GM19025 (cell line): ENCODE measurements at regions not wholly inside any gene's neighbourhood (a gene's known extent, or its start where the extent isn't known, plus 50 kb on each side); places are given as distances from the start of the nearest gene placed in this dataset.
"Not testable (repeated sequence)": the region's sequence is repeated elsewhere in the genome, so short reads cannot be mapped to it uniquely, and the experiment has no call there.

Experiments
- ATAC-seq: cut with Tn5 transposase; IDR thresholded peaks from one replicate; pipeline ENCODE4 v1.9.1; 2021; ENCODE audit warnings: mild to moderate bottlenecking, low read depth, moderate library complexity; ENCODE audit not compliant: unreplicated experiment

DNA sequence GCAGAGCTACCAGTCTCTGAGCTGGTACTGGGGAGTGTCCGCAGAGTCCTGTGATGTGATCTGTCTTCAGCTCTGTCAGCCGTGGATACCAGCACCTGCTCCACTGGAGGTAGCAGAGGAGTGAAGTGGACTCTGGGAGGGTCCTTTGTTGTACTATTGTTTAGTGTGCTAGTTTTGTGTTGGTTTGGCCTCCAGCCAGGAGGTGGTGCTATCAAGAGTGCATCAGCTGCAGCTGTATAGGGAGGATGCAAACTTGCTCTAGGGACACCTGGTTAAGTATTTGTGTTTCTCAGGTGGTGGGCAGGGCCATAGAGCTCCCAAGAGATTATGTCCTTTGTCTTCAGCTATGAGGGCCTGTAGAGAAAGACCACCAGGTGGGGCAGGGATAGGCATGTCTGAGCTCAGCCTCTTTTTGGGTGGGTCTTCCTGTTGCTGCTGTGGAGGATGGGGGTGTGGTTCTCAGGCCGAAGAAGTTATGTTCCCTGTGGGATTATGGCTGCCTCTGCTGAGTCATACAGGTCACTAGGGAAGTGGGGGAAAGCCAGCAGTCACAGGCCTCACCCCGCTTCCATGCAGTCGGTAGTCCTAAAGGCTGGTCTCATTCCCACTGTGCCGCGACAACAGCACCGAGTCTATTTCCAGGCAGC lies 443.2 kb upstream of the TBL1XR1 start:
- no peak for ATAC-seq

DNA sequence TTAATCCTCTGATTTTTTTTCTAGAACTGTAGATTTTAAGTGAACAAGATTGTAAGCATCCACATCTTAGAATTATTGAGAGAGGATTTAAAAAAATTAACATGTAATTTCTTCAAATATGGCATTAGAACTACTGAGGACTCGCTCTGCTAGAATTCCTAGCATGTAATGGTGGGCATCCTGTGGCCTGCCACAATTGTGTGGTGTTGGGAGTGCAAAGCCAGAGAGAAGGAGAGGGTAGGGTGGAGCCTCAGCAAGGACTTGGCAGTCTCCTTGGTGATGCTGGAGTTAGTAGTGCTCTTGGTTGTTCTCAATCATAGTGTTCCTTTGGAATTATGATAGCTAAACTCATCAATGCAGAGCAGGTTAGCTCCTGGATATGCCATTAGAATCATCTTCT lies 443.9 kb upstream of the TBL1XR1 start:
- ATAC-seq = no peak

DNA sequence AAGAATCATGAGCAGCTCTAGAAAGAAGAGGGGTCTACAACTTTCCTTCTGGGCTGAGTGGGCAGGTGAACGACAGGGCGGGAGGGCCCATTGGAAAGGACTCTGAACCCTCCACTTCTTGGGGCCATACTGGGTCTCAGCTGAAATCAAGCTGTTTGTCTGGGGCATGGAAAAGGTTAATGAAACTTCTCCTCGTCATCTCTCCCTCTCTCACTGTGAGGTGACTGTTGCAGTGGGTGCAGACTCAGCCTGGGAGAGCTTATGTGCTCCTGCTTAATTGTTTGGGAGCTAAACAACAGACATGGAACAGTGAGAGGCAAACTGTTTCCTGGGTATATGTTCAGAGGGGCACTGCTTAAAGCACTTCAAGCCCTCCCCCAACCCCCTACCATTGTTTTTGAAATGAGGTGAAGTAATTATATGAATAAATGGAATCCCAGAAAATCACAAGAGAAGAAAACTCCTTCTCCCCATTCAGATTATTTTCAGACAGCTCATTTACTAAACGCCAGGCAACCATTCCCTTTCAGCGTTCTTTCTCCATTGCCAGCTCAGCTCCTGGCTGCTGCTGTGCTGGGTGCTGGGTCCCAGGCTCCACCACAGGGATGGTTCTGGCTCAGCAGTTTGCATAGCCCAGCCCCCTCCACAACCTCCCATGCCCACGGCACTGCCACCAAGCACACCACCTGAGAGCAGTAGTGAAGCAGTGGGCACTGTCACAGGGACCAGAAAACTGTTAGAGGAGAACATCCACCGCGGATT lies 444.9 kb upstream of the TBL1XR1 start:
- ATAC-seq = no peak

DNA sequence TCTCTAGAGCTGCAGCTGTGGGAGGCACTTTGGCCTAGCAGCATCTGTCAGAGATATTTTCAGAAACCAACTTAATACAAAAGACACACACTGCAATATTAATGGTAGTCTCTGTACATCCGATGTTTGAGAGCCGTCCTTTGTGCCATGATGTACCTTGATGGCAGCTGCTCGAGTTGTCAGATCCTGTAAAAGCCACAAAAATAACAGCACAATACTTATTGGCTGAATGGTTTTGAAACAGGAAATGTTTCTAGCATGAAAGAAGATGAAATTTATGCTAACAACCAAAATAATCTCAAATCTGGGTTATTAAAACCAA lies 445.5 kb upstream of the TBL1XR1 start:
- ATAC-seq = no peak

DNA sequence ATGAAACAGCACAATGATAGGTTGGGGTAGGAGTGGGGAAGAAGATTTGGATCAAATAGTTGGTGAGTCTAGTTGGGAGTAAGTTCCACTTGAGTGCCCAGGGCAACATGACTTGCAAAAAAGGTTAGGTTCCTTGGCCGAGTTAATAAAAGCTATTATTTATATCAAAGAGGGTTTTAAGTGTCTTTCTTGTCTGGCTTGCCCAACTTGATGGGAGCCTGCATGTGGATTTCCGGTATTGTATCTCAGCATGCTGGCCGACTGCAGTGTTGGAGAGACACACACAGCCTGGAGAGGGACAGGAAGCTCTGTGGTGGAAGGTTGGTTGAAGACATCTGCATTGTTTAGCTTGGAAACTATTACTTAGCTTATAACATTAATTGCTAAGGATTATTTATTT lies 449.5 kb upstream of the TBL1XR1 start:
- no peak for ATAC-seq

DNA sequence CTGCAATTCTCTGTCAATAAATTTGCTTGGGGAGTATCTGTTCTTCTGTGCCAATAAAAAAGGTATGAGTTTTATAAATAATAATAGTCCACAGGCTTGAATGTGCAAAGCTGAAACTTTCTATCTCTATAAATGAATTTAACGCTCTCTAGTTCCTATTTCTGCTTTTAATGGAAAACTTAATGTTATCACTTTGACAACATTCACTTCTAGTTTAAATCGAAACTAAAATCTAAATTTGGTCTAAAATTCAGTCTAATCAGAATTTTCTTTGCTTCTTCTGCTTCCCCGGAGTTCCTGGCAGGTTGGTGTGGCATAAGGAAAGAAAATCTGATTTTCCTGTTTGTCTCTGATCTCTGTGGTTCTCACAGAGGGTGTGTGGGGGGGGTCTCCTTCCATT lies 450.1 kb upstream of the TBL1XR1 start:
- no peak for ATAC-seq

DNA sequence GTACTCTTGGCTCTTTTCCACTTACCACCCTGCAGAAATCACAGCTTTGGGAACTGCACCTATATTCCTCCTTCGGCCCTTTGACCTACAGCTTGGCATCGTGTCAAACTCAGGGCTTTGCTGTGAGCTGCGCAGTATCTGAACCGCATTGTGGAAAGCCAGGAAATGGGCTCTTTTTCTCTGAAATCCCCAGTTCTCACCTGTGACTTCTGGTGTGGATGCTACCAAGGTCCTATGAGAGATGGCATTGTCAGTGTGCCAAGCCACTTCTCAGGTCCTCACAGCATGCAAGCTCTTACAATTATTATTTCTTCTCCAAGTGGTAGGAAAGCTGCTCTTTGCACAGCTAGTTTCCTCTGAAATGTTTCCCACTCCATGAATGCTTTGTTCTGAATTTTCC lies 450.6 kb upstream of the TBL1XR1 start:
- ATAC-seq = no peak

DNA sequence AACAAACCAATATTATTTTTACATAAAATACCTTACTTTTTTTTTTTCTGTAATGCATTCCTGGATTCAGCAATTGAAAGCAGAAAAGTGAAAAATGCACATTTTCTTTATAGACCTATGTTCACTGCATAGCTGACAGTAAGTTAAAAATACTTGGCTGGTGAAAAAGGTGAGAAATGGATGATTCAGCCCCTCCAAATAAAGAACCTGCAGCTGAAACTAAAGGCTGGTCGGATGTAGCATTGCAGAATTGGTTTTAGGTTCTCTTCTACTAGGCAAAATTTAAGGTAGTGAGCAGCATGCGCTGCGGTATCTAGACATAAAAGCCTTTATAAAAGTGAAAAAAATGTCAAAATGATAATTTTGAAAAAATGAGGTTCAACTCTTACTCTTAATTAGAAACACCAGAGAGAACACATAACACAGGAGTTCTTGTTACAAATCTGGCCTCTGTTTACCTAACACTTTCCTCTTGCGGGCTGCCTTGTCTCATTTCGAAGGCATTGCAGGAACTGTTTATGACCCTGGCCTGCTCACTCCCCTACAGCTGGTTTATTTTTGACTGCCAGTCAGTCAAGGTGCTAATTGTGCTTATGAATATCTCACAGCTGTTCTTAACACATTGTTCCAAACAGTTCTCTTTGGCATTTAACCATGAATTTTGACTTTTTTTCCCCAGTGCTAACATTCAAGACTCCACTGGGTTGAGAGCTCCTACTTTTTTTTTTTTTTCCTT lies 455.4 kb upstream of the TBL1XR1 start:
- no peak for ATAC-seq

DNA sequence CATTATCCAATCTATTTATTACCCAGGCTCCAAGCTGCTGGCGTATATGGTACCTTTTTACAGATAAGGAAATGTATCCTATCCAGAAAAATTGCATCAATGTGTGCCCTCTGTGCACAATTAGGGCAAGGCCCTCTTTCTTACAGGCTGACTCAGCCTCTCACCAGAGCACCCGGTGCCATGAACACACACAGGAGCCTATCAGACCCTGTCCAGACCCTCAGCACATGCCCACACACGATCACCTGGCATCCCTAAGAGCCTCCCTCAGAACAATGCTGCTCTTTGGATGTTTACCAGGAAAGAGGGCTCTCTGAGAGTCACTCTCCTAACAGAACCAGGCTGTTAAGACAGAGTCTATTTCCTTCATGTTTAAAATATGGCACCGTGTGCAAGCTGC lies 460.0 kb upstream of the TBL1XR1 start:
- ATAC-seq = no peak

DNA sequence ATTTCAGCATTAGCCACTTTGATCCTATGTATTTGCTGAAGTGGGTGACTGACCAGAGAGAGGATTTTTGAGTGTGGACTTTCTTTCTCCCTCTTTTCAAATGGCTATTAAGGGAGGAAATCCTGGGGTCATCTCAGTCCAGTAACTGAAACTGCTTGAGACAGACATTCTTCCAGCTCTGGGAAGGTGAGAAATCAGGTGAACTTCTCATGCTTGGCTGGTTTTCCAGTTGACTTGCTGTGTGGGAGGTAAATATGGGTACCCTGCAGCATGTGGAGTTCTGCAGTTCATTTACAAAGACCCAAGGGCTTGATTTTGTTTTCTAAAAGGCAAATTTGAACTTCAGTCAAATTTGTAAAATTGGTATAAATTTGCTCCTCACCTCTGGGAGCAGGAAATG lies 461.1 kb upstream of the TBL1XR1 start:
- no peak for ATAC-seq

DNA sequence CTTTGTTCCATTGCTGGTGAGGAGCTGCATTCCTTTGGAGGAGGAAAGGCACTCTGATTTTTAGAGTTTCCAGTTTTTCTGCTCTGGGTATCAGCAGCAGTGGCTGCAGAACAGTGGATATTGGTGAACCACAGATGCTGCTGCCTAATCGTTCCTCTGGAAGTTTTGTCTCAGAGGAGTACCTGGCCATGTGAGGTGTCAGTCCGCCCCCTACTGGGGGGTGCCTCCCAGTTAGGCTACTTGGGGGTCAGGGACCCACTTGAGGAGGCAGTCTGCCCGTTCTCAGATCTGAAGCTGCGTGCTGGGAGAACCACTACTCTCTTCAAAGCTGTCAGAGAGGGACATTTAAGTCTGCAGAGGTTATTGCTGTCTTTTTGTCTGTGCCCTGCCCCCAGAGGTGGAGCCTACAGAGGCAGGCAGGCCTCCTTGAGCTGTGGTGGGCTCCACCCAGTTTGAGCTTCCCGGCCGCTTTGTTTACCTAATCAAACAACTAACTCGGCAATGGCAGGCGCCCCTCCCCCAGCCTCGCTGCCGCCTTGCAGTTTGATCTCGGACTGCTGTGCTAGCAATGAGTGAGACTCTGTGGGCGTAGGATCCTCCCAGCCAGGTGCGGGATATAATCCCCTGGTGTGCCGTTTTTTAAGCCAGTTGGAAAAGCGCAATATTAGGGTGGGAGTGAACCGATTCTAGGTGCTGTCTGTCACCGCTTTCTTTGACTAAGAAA lies 467.3 kb upstream of the TBL1XR1 start:
- ATAC-seq = not testable (repeated sequence)

DNA sequence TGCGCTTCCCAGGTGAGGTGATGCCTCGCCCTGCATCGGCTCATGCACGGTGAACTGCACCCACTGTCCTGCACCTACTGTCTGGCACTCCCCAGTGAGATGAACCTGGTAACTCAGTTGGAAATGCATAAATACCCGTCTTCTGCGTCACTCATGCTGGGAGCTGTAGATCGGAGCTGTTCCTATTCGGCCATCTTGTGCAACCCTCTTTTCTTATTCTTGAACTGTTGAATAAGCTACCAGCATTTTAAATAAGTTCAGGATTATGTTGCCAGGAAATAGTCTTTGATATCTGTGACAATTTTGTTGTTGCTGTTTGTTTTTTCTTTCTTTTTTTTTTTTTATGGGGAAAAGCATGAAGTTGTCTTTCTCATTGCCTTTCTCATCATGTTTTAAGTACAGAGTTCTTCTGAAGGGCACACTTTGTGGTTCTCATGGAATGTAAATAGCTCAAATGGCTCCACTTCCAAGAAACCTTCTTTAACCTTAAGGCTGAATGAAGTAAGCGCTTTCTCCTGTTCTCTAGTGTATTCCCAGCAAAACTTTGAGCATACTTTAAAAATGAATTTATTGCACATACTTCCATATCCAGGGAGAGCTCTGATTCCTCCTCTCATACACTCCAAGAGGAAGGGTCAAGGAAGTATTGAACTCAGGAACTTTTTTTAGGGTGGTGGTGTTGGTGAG lies 468.0 kb upstream of the TBL1XR1 start:
- no peak for ATAC-seq

DNA sequence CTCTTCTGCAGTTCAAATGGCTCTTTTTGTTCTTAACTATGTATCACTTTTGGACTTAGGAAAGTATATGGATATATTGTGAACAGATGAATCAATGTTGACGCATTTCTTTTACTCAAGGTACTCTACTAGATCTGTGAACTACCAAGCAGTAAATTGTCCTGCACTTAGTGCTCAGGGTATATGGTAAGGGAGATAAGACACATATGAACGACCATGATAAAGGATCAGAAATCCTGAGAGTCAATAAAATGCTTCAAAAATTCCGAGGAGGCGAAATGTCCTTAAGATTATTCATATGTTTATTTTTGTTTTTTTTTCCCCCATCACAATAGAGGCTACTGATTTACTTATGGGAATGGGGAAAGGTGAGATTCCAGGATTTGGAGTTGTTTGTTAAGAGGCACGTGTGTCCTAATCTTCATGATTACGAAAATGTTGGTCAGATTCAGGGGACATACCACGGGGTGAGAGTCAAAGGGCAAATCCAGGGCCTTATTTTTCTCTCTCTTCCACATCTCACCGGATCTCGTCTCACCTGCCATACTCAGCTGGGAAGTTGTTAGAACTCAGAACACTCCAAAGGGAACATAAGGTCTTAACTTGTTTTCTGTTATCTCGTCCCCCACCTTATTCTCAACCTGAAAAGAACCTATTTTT lies 475.1 kb upstream of the TBL1XR1 start:
- ATAC-seq = no peak

DNA sequence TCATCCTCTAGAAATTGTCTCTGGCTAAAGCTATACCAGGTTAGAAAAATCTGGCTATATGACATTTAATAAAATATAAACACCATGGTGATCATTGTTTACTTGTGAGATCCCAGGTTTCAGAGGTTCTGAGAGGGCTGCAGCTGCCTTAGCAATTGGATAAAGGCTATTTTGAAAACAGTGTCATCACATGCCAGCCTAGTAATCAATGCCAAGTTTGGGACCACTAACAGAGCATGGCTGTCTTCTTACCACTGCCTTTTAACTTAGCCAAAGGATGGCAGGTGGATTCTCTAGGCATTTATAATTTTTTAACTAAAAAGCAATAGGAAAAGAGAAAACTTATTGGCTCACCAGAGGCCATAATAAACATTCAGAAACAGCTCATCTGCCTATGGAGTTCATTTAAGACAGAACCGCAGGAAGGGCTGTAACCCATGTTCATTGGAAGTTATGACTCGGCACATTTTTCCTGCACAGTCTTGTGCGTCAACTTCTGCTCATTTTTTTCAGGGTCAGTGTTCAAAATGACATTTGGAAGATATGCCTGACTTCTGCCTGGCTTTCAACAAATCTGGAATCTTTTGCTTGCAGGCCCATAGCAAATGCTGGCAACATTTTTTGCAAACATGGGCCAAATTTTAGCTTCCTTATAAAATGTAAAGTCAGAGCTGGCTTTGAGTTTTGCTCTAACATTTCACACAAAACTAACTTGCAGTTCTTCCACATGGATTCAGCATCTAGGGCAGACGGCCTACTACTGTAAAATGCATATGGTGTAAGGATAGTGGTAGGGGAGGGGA lies 476.0 kb upstream of the TBL1XR1 start:
- ATAC-seq = no peak

DNA sequence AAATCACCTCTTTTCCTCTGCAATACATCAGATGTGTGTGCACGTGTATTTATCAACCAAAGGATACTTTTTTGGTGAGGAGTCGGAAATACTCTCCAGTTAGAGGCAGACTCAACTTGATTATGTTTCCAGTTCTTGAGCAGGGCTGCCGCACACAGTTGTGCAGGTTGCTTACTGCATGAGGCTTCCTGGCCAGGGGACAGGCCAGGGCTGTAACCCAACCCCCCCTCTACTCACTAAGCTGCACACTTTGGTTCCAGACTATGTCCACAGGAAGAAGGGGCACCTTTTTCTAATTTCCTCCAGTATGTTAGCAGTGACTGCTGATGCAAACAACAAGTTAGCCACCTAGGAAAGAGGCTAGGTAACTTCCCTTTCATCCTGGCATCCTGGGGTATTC lies 476.9 kb upstream of the TBL1XR1 start:
- no peak for ATAC-seq

DNA sequence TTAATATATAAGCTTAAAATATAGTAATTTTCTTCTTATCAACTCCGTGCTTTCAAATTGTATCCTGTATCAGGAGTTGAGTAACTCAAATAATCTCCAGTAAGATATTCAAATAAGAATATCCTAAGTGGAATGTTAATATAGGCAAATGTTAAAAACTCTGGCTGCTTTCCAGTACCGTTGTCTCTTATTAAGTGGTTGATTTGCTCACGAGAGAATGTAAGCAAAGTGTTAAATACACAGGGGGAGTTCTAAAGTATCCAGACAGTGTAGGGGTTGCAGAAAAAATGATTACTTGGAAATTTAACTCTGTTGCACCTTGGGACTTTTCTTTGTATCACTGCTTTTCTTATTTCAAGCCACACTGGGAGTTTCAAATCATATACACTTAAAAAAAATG lies 478.9 kb upstream of the TBL1XR1 start:
- no peak for ATAC-seq

DNA sequence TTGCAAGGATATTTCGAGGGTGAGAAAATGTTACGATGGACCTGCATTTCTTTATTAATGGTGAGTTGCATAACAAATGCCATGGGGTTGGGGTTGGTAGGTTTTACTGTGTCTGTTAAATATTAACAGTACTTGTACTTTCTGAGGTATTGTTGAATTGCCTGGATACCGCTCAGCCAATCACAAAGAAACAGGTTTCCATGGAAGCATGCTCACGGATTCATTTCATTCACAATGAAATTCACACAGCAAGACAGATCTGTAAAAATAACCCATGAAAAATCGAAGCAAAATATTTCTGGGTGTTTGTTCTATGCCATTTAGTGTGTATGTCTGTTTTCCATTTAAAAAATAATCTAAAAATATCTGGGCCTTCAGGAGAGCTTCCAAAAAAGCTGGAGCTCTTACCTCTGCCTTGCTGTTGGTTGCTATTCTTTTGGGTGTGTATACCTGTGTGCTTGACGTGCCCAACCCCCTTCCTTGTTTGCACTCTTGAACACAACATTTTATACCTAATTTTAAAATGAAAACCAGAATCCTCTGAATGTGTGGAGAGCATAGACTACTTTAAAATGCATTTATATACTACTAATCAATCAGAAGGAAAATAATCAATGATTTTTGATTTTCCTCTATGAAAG lies 479.8 kb upstream of the TBL1XR1 start:
- ATAC-seq = no peak

DNA sequence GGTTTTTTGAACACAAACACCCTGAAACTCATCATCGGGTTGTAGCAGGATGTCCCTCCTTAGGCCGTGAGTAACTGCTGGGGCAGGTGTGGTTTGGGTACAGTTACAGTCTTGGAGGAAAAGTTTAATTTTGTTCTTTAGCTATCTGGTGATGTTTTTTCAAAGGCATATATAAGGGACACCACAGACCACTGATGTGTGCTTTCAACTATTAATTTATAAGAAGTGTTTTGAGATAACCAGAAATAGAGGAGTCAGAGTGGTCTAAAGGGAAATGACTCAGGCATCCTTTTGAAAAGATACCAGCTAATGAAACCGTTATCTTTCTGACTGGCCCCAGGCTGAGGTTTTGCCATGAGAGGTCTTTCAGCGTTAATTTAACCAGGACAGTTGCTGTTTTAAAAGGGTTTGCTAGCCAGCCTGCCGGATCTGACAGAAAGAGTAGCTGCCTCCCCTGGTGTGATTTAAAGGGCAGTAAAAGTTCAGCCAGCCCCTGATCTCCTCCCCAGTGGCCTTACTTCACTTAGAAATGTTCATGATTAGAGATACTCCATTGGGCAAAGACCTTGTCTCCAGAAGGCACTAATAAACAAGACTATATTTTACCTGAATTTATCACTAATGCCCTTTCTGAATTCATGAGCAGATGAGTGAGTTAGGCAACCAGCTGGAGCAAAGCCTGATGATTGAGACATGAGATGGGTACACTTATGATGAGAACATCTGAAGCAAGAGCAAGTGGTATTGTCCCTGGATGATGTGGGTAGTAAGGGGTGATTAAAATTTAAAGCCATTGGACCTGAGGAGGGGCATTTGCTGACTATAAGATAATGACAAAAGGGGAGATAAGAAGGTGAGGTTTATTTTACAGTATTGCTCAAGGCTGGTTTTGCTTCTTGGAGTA lies 482.5 kb upstream of the TBL1XR1 start:
- peak; percentile 46 for ATAC-seq
